IMR-90 (cell line): ENCODE measurements at regions not wholly inside any gene's neighbourhood (a gene's known extent, or its start where the extent isn't known, plus 50 kb on each side); places are given as distances from the start of the nearest gene placed in this dataset.

Source experiments
- ATAC-seq: fragments of 200-7000 bp; cut with Tn5 transposase; 2 replicates; pipeline ENCODE4 v1.9.1; 2020; ENCODE audit warnings: low read depth, mild to moderate bottlenecking, moderate library complexity
- BruUV-seq: library from RNA; stranded (reverse); fragments of 400-500 nt; replicated peaks from 2 replicates; lab custom pipeline; 2021; lab: Mats Ljungman, UMichigan
- CTCF ChIA-PET: fragments of 300-600 bp; formaldehyde crosslinking; extraction: SDS; loops from one replicate; lab custom pipeline; 2021; ENCODE audit warnings: antibody characterized with exemption; lab: Yijun Ruan, JAX
- POLR2A ChIA-PET: fragments of 300-600 bp; sonication (Branson Sonifier 250); formaldehyde crosslinking; loops from one replicate; lab custom pipeline; 2022; ENCODE audit warnings: antibody characterized with exemption; ENCODE audit not compliant: unreplicated experiment; lab: Charles Lee
- DNase-seq: peaks from one replicate; pipeline ENCODE4 v3.0.0; 2013
- H2AFZ ChIP-seq: replicated peaks from 2 replicates; pipeline ENCODE3; 2013; ENCODE audit warnings: low read length, mild to moderate bottlenecking; ENCODE audit not compliant: poor library complexity
- H2AK5ac ChIP-seq: 2 replicates; pipeline ENCODE4 v1.6.1; 2013; ENCODE audit warnings: low read depth, low read length, inconsistent platforms
- H2AK9ac ChIP-seq: replicated peaks from 2 replicates; pipeline ENCODE3; 2013; ENCODE audit warnings: mild to moderate bottlenecking, low read depth, low read length, moderate library complexity; ENCODE audit not compliant: poor library complexity
- H2BK120ac ChIP-seq: 2 replicates; pipeline ENCODE4 v1.6.1; 2013; ENCODE audit warnings: low read depth, low read length, inconsistent platforms
- H2BK15ac ChIP-seq: 3 replicates; pipeline ENCODE4 v1.6.1; 2013; ENCODE audit warnings: low read depth, low read length, inconsistent platforms
- H2BK20ac ChIP-seq: 2 replicates; pipeline ENCODE4 v1.6.1; 2013; ENCODE audit warnings: low read depth, mild to moderate bottlenecking, inconsistent platforms, low read length, moderate library complexity
- H2BK5ac ChIP-seq: 2 replicates; pipeline ENCODE4 v1.6.1; 2013; ENCODE audit warnings: mild to moderate bottlenecking, low read depth, low read length, inconsistent platforms; ENCODE audit not compliant: poor library complexity, severe bottlenecking
- H3K14ac ChIP-seq: replicated peaks from 2 replicates; pipeline ENCODE4 v1.6.1; 2013; ENCODE audit warnings: low read depth, low read length, inconsistent platforms
- H3K18ac ChIP-seq: 2 replicates; pipeline ENCODE4 v1.6.1; 2013; ENCODE audit warnings: low read depth, low read length, control low read depth
- H3K23ac ChIP-seq: 2 replicates; pipeline ENCODE4 v1.6.1; 2013; ENCODE audit warnings: low read depth, low read length, inconsistent platforms
- H3K27ac ChIP-seq: 2 replicates; pipeline ENCODE4 v1.5.1; 2013; ENCODE audit warnings: mild to moderate bottlenecking, control low read depth, low read length; ENCODE audit not compliant: insufficient read depth
- H3K27me3 ChIP-seq: 2 replicates; pipeline ENCODE4 v1.6.1; 2013; ENCODE audit warnings: low read length; ENCODE audit not compliant: control insufficient read depth, insufficient read depth
- H3K36me3 ChIP-seq: 2 replicates; pipeline ENCODE4 v1.6.1; 2013; ENCODE audit warnings: low read length, mixed read lengths; ENCODE audit not compliant: control insufficient read depth, insufficient read depth
- H3K4ac ChIP-seq: 2 replicates; pipeline ENCODE4 v1.6.1; 2013; ENCODE audit warnings: low read depth, low read length, inconsistent platforms
- H3K4me1 ChIP-seq: 2 replicates; pipeline ENCODE4 v1.6.1; 2013; ENCODE audit warnings: low read length, mixed read lengths; ENCODE audit not compliant: control insufficient read depth, insufficient read depth
- H3K4me2 ChIP-seq: 2 replicates; pipeline ENCODE4 v1.6.1; 2013; ENCODE audit warnings: low read depth, mild to moderate bottlenecking, control low read depth, low read length, moderate library complexity
- H3K4me3 ChIP-seq: 2 replicates; pipeline ENCODE4 v1.5.1; 2013; ENCODE audit warnings: low read depth, mild to moderate bottlenecking, control low read depth, low read length, moderate library complexity; ENCODE audit not compliant: insufficient read depth
- H3K56ac ChIP-seq: 2 replicates; pipeline ENCODE4 v1.6.1; 2013; ENCODE audit warnings: low read length, inconsistent platforms; ENCODE audit not compliant: insufficient read depth; ENCODE audit errors: extremely low read depth
- H3K79me1 ChIP-seq, 2 experiments: 2 replicates each; pipeline ENCODE4 v1.6.1; 2013; ENCODE audit warnings: low read length in 2 of 2, inconsistent platforms in 1 of 2, low read depth in 1 of 2
- H3K9ac ChIP-seq: 2 replicates; pipeline ENCODE4 v1.6.1; 2013; ENCODE audit warnings: low read depth, low read length, control low read depth
- H3K9me1 ChIP-seq: 2 replicates; pipeline ENCODE4 v1.6.1; 2013; ENCODE audit warnings: low read length, inconsistent platforms; ENCODE audit not compliant: insufficient read depth
- H3K9me3 ChIP-seq: 2 replicates; pipeline ENCODE4 v1.6.1; 2013; ENCODE audit warnings: low read length; ENCODE audit not compliant: control insufficient read depth, insufficient read depth
- H4K20me1 ChIP-seq: 2 replicates; pipeline ENCODE4 v1.6.1; 2013; ENCODE audit warnings: low read length, inconsistent platforms; ENCODE audit not compliant: insufficient read depth
- H4K5ac ChIP-seq: 2 replicates; pipeline ENCODE4 v1.6.1; 2013; ENCODE audit warnings: mild to moderate bottlenecking, low read depth, low read length, control low read depth
- H4K8ac ChIP-seq, 2 experiments: 2 replicates each; pipeline ENCODE4 v1.6.1; 2013; ENCODE audit warnings: low read depth in 2 of 2, low read length in 2 of 2, control low read depth in 1 of 2, inconsistent platforms in 1 of 2
- H4K91ac ChIP-seq: 2 replicates; pipeline ENCODE4 v1.6.1; 2013; ENCODE audit warnings: low read depth, low read length, inconsistent platforms; ENCODE audit not compliant: insufficient read depth
- CHD1 ChIP-seq: IDR thresholded peaks from 2 replicates; pipeline ENCODE4 v1.6.1; 2012; ENCODE audit warnings: low read depth, low read length, improper control_type of control experiment
- CTCF ChIP-seq: conservative IDR thresholded peaks from 2 replicates; pipeline ENCODE4 v1.5.1; 2012; ENCODE audit warnings: mild to moderate bottlenecking, low read depth, low read length, improper control_type of control experiment
- FOS ChIP-seq: fragments of 150-350 bp; IDR thresholded peaks from 2 replicates; pipeline ENCODE4 v1.6.1; 2016; ENCODE audit warnings: low read depth, low read length
- MAFK ChIP-seq: IDR thresholded peaks from 2 replicates; pipeline ENCODE4 v1.6.1; 2012; ENCODE audit warnings: low read depth, low read length, improper control_type of control experiment
- MAZ ChIP-seq: IDR thresholded peaks from 2 replicates; pipeline ENCODE4 v1.6.1; 2012; ENCODE audit warnings: low read depth, mild to moderate bottlenecking, low read length, improper control_type of control experiment, moderate library complexity, borderline replicate concordance
- MXI1 ChIP-seq: IDR thresholded peaks from 2 replicates; pipeline ENCODE4 v1.6.1; 2012; ENCODE audit warnings: low read depth, mild to moderate bottlenecking, low read length, moderate library complexity, borderline replicate concordance
- POLR2A ChIP-seq: IDR thresholded peaks from 2 replicates; pipeline ENCODE4 v1.6.1; 2012; ENCODE audit warnings: mild to moderate bottlenecking, low read depth, low read length
- RAD21 ChIP-seq: IDR thresholded peaks from 2 replicates; pipeline ENCODE4 v1.6.1; 2012; ENCODE audit warnings: low read length, improper control_type of control experiment
- RCOR1 ChIP-seq: IDR thresholded peaks from 2 replicates; pipeline ENCODE4 v1.6.1; 2012; ENCODE audit warnings: mild to moderate bottlenecking, low read length, improper control_type of control experiment; ENCODE audit not compliant: insufficient replicate concordance
- SMC3 ChIP-seq: fragments of 150-350 bp; IDR thresholded peaks from 2 replicates; pipeline ENCODE4 v1.6.1; 2016; ENCODE audit warnings: low read depth, mild to moderate bottlenecking, antibody characterized with exemption, low read length, moderate library complexity
- WGBS, 2 experiments: methylation state at CpG; one replicate each; pipeline versions ENCODE4 v1.1.5 to v1.1.7; 2013; ENCODE audit warnings: missing lambda C conversion rate in 2 of 2; ENCODE audit not compliant: insufficient read length in 1 of 2; ENCODE audit errors: extremely low coverage in 2 of 2; 5-methylcytosine and 5-hydroxymethylcytosine counted together
- dilution Hi-C: fragments of 300-500 bp; cut with HindIII; formaldehyde crosslinking; loops from one replicate; pipeline ENCODE4 v1.14.3; 2018; ENCODE audit warnings: low sequenced_read_pairs; ENCODE audit not compliant: unreplicated experiment
- in situ Hi-C: fragments of 300-500 bp; cut with MboI; formaldehyde crosslinking; loops from 3 replicates; pipeline ENCODE4 v1.14.3; 2019; ENCODE audit warnings: low sequenced_read_pairs, inconsistent platforms, mixed read lengths
- intact Hi-C: fragments of 100-400 bp; cut with micrococcal nuclease; formaldehyde crosslinking; loops from 2 replicates; pipeline ENCODE4 v1.10.0; 2022
- TF ChIP-seq, protein P1 (sequence below): fragments of 150-350 bp; IDR thresholded peaks from 2 replicates; pipeline ENCODE4 v1.6.1; 2016; ENCODE audit warnings: low read depth, mild to moderate bottlenecking, low read length, moderate library complexity, borderline replicate concordance

- intact Hi-C loops: no loop called here
Observed at GRCh38 chr5:158086856-158087255, 227.9 kb upstream of the CLINT1 start.

More at GRCh38 chr5:158086856-158087255, 227.9 kb upstream of the CLINT1 start:
- Histone ChIP-seq H3K9ac (no peak overlapping the region), H3K27me3 (no peaks in the 10 kb centered on the region), H3K36me3 (no peaks in the 10 kb centered on the region), H4K20me1 (no peaks in the 10 kb centered on the region), H2AFZ (no peak overlapping the region), H3K14ac (no peak overlapping the region), H4K8ac (no peak overlapping the region), H2BK20ac (no peak overlapping the region), H2BK15ac (no peak overlapping the region), H3K4ac (no peak overlapping the region), H4K91ac (no peak overlapping the region), H3K9me1 (no peaks in the 10 kb centered on the region), H3K23ac (no peak overlapping the region), H4K5ac (no peak overlapping the region), H3K9me3 (no peaks in the 10 kb centered on the region), H3K4me3 (no peak overlapping the region), H2BK5ac (no peak overlapping the region), H3K79me1 (no peaks in the 10 kb centered on the region), H3K56ac (no peak overlapping the region), H3K4me1 (no peaks in the 10 kb centered on the region), H3K27ac (no peak overlapping the region), H2BK120ac (no peak overlapping the region), H2AK5ac (no peak overlapping the region), H3K4me2 (no peak overlapping the region), H3K18ac (no peak overlapping the region), H2AK9ac (no peak overlapping the region)
- no CpG with 5 or more reads among the region's 3 CpGs for WGBS, 2 experiments
- DNase-seq: no peak
- in situ Hi-C loops: no loop called here
- ChIA-PET POLR2A (no interaction called here), CTCF (no interaction called here)
- dilution Hi-C loops: no loop called here
- no TSS peak for BruUV-seq
- ATAC-seq: no peak
- TF ChIP-seq CHD1 (no peak), MAZ (no peak), RAD21 (no peak), CTCF (no peak), FOS (no peak), MAFK (no peak), MXI1 (no peak), RCOR1 (no peak), SMC3 (no peak), POLR2A (no peak)
- TF ChIP-seq, protein P1, sequence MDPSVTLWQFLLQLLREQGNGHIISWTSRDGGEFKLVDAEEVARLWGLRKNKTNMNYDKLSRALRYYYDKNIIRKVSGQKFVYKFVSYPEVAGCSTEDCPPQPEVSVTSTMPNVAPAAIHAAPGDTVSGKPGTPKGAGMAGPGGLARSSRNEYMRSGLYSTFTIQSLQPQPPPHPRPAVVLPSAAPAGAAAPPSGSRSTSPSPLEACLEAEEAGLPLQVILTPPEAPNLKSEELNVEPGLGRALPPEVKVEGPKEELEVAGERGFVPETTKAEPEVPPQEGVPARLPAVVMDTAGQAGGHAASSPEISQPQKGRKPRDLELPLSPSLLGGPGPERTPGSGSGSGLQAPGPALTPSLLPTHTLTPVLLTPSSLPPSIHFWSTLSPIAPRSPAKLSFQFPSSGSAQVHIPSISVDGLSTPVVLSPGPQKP: no peak
